H1 (cell line): ENCODE measurements at regions not wholly inside any gene's neighbourhood (a gene's known extent, or its start where the extent isn't known, plus 50 kb on each side); places are given as distances from the start of the nearest gene placed in this dataset.

Experiments
- BCL11A ChIP-seq, 2 experiments: IDR thresholded peaks; one replicate each; pipeline ENCODE4 v1.6.1; 2011; ENCODE audit warnings: low read depth in 2 of 2, low read length in 2 of 2, mild to moderate bottlenecking in 2 of 2
- BRCA1 ChIP-seq: IDR thresholded peaks from 2 replicates; pipeline ENCODE4 v1.6.1; 2012; ENCODE audit warnings: low read depth, low read length, improper control_type of control experiment
- CHD7 ChIP-seq: fragments of 300-600 bp; sonication (generic); IDR thresholded peaks from 2 replicates; pipeline ENCODE4 v1.7.1; 2012; ENCODE audit warnings: low read length, moderate library complexity, mild to moderate bottlenecking, inconsistent platforms; ENCODE audit not compliant: insufficient replicate concordance
- E2F6 ChIP-seq: IDR thresholded peaks from 2 replicates; pipeline ENCODE4 v1.6.1; 2012; ENCODE audit warnings: inconsistent platforms
- EZH2 ChIP-seq: fragments of 200-600 bp; sonication (generic); IDR thresholded peaks from 2 replicates; pipeline ENCODE4 v1.7.1; 2012; ENCODE audit warnings: low read depth, mild to moderate bottlenecking, moderate library complexity, low read length, inconsistent platforms; ENCODE audit not compliant: severe bottlenecking
- SIN3A ChIP-seq, 2 experiments: IDR thresholded peaks in 1 of 2; conservative IDR thresholded peaks in 1 of 2; 2 replicates each; pipeline ENCODE4 v1.6.1; 2011 to 2012; ENCODE audit warnings: low read length in 2 of 2, improper control_type of control experiment in 1 of 2, low read depth in 1 of 2, mild to moderate bottlenecking in 1 of 2
- SIRT6 ChIP-seq: IDR thresholded peaks from one replicate; pipeline ENCODE4 v1.7.1; 2012; ENCODE audit warnings: low read length, inconsistent platforms
- SP4 ChIP-seq: IDR thresholded peaks from 2 replicates; pipeline ENCODE4 v1.6.1; 2012; ENCODE audit warnings: low read length, inconsistent platforms
- TAF7 ChIP-seq: optimal IDR thresholded peaks from 2 replicates; pipeline ENCODE3; 2011; ENCODE audit warnings: low read depth, mild to moderate bottlenecking, inconsistent platforms, low read length, moderate library complexity, borderline replicate concordance
- TBP ChIP-seq: IDR thresholded peaks from 2 replicates; pipeline ENCODE4 v1.6.1; 2011; ENCODE audit warnings: low read depth, low read length, improper control_type of control experiment

GRCh38 chr6:4637691-4638433 lies 138.3 kb upstream of the CDYL start (continued):
- TF ChIP-seq CHD7 (no peak), TAF7 (no peak), EZH2 (no peak), BRCA1 (no peak), E2F6 (no peak), SIRT6 (no peak), SP4 (no peak), TBP (no peak), BCL11A (IDR thresholded peaks at IDR 0.05; ENCODE audit: low read depth in 2 of 2, low read length in 2 of 2) (no peak), SIN3A (conservative IDR thresholded peaks at IDR 0.05 in 1 of 2, IDR thresholded peaks at IDR 0.05 in 1 of 2; ENCODE audit: low read depth in 1 of 2, low read length in 2 of 2) (no peak)
